SK-N-SH (cell line): ENCODE measurements at regions not wholly inside any gene's neighbourhood (a gene's known extent, or its start where the extent isn't known, plus 50 kb on each side); places are given as distances from the start of the nearest gene placed in this dataset.

Experiments
- CTCF ChIA-PET: fragments of 300-600, 350-600 bp; formaldehyde crosslinking; extraction: SDS; loops from one replicate; lab custom pipeline; 2021; lab: Yijun Ruan, JAX
- POLR2A ChIA-PET: fragments of 350-600 bp; sonication (Branson Sonifier 250); formaldehyde crosslinking; extraction: SDS; loops from one replicate; lab custom pipeline; 2020; ENCODE audit warnings: antibody characterized with exemption, inconsistent platforms; lab: Yijun Ruan, JAX
- DNase-seq: peaks from one replicate; pipeline ENCODE4 v3.0.0; 2012
- H2AFZ ChIP-seq: fragments of 200-600 bp; sonication (generic); 2 replicates; pipeline ENCODE4 v1.8.1; 2016; ENCODE audit warnings: antibody characterized with exemption, mild to moderate bottlenecking, low read depth
- H3F3A ChIP-seq: fragments of 200-600 bp; sonication (generic); replicated peaks from 2 replicates; pipeline ENCODE3; 2016; ENCODE audit warnings: antibody characterized with exemption, mild to moderate bottlenecking; ENCODE audit not compliant: insufficient read depth
- H3K27ac ChIP-seq, 2 experiments: fragments of 200-500 bp in 1 of 2; fragments of 200-600 bp in 1 of 2; sonication (Bioruptor generic) in 1 of 2; sonication (generic), shearing (Covaris generic) in 1 of 2; 2 replicates each; pipeline versions ENCODE4 v1.5.1 to v1.6.1; 2014 to 2016; ENCODE audit warnings: low read depth in 2 of 2, inconsistent platforms in 1 of 2, low read length in 1 of 2, mild to moderate bottlenecking in 1 of 2, mixed read lengths in 1 of 2
- H3K27me3 ChIP-seq: fragments of 200-600 bp; sonication (generic), shearing (Covaris generic); 2 replicates; pipeline ENCODE4 v1.6.1; 2016; ENCODE audit warnings: mixed run types; ENCODE audit not compliant: insufficient read depth
- H3K36me3 ChIP-seq, 2 experiments: fragments of 200-500 bp in 1 of 2; fragments of 200-600 bp in 1 of 2; sonication (Bioruptor generic) in 1 of 2; sonication (generic) in 1 of 2; replicated peaks in 1 of 2; 2 replicates each; pipeline versions ENCODE3 to v1.5.1; 2014 to 2016; ENCODE audit warnings: low read length in 1 of 2, mild to moderate bottlenecking in 1 of 2; ENCODE audit not compliant: insufficient read depth in 2 of 2, control insufficient read depth in 1 of 2
- H3K4me1 ChIP-seq, 2 experiments: fragments of 200-500 bp in 1 of 2; fragments of 200-600 bp in 1 of 2; sonication (Bioruptor generic) in 1 of 2; sonication (generic), shearing (Covaris generic) in 1 of 2; 2 replicates each; pipeline versions ENCODE4 v1.5.1 to v1.6.1; 2014 to 2016; ENCODE audit warnings: low read depth in 1 of 2, low read length in 1 of 2, mixed run types in 1 of 2; ENCODE audit not compliant: insufficient read depth in 2 of 2, control insufficient read depth in 1 of 2
- H3K4me2 ChIP-seq: fragments of 200-600 bp; sonication (generic), shearing (Covaris generic); 2 replicates; pipeline ENCODE4 v1.6.1; 2017; ENCODE audit warnings: mixed run types
- H3K4me3 ChIP-seq, 2 experiments: fragments of 200-500 bp in 1 of 2; fragments of 200-600 bp in 1 of 2; sonication (Bioruptor generic) in 1 of 2; sonication (generic), shearing (Covaris generic) in 1 of 2; 2 replicates each; pipeline versions ENCODE4 v1.5.1 to v1.8.1; 2014 to 2016; ENCODE audit warnings: low read depth in 2 of 2, inconsistent platforms in 1 of 2, low read length in 1 of 2, mild to moderate bottlenecking in 1 of 2, mixed read lengths in 1 of 2, moderate library complexity in 1 of 2
- H3K79me2 ChIP-seq: fragments of 200-600 bp; sonication (generic); 2 replicates; pipeline ENCODE4 v1.8.1; 2017; ENCODE audit warnings: mild to moderate bottlenecking; ENCODE audit not compliant: insufficient read depth
- H3K9ac ChIP-seq: fragments of 200-600 bp; sonication (generic); 2 replicates; pipeline ENCODE4 v1.6.1; 2017; ENCODE audit warnings: mixed run types
- H3K9me2 ChIP-seq: fragments of 200-600 bp; sonication (generic); 2 replicates; pipeline ENCODE4 v1.6.1; 2017; ENCODE audit warnings: mixed run types
- H3K9me3 ChIP-seq: fragments of 200-600 bp; sonication (generic); 2 replicates; pipeline ENCODE4 v1.6.1; 2017; ENCODE audit warnings: mixed run types, mild to moderate bottlenecking, moderate library complexity
- H4K20me1 ChIP-seq: fragments of 200-600 bp; sonication (generic); 2 replicates; pipeline ENCODE4 v1.6.1; 2017; ENCODE audit warnings: mild to moderate bottlenecking, mixed run types; ENCODE audit not compliant: insufficient read depth
- EZH2phosphoT487 ChIP-seq: fragments of 200-600 bp; sonication (generic); IDR thresholded peaks from 2 replicates; pipeline ENCODE4 v1.6.1; 2017; ENCODE audit warnings: low read depth, mixed run types, mild to moderate bottlenecking, antibody characterized with exemption, moderate library complexity, borderline replicate concordance
- FOSL2 ChIP-seq: IDR thresholded peaks from 2 replicates; pipeline ENCODE4 v1.4.0; 2012; ENCODE audit warnings: low read depth, mild to moderate bottlenecking, moderate library complexity, borderline replicate concordance
- FOXJ3 ChIP-seq: sonication (generic); formaldehyde crosslinking; IDR thresholded peaks from 2 replicates; pipeline ENCODE4 v1.5.1; 2020; ENCODE audit warnings: mild to moderate bottlenecking, missing genetic modification reagents
- FOXM1 ChIP-seq: IDR thresholded peaks from 2 replicates; pipeline ENCODE4 v1.4.0; 2012; ENCODE audit warnings: low read depth, mild to moderate bottlenecking
- GABPA ChIP-seq: IDR thresholded peaks from 2 replicates; pipeline ENCODE4 v1.4.0; 2012; ENCODE audit warnings: low read depth, mild to moderate bottlenecking
- GATA2 ChIP-seq: sonication (generic); formaldehyde crosslinking; IDR thresholded peaks from 2 replicates; pipeline ENCODE4 v1.5.0; 2020; ENCODE audit warnings: mild to moderate bottlenecking, missing genetic modification reagents
- JUND ChIP-seq: IDR thresholded peaks from 2 replicates; pipeline ENCODE4 v1.4.0; 2012
- MXI1 ChIP-seq: IDR thresholded peaks from 2 replicates; pipeline ENCODE4 v1.6.1; 2012; ENCODE audit warnings: mild to moderate bottlenecking, low read depth, low read length, improper control_type of control experiment
- RXRA ChIP-seq: IDR thresholded peaks from 2 replicates; pipeline ENCODE4 v1.4.0; 2012; ENCODE audit warnings: low read depth, mild to moderate bottlenecking, borderline replicate concordance
- SMC3 ChIP-seq: IDR thresholded peaks from 2 replicates; pipeline ENCODE4 v1.6.1; 2012; ENCODE audit warnings: low read depth, low read length, improper control_type of control experiment
- USF2 ChIP-seq: fragments of 150-350 bp; IDR thresholded peaks from 2 replicates; pipeline ENCODE4 v1.6.1; 2017; ENCODE audit warnings: antibody characterized with exemption, low read length, low read depth, borderline replicate concordance
- WGBS: methylation state at CpG from one replicate; pipeline ENCODE4 v1.1.6; 2017; ENCODE audit warnings: low lambda C conversion rate; 5-methylcytosine and 5-hydroxymethylcytosine counted together
- TF ChIP-seq, protein P1 (sequence below): fragments of 200-600 bp; sonication (generic); IDR thresholded peaks from 2 replicates; pipeline ENCODE4 v1.6.1; 2017; ENCODE audit warnings: antibody characterized with exemption, mild to moderate bottlenecking, moderate library complexity
- TF ChIP-seq, protein P2 (sequence below): IDR thresholded peaks from 2 replicates; pipeline ENCODE4 v1.4.0; 2012; ENCODE audit warnings: low read depth, borderline replicate concordance

GRCh38 chr9:80082213-80082612, 510.4 kb downstream of the TLE4 start (continued):
- TF ChIP-seq GABPA, result no peak
- TF ChIP-seq RXRA, result no peak
- no peak for TF ChIP-seq SMC3
- no peak for TF ChIP-seq FOXM1

DNA sequence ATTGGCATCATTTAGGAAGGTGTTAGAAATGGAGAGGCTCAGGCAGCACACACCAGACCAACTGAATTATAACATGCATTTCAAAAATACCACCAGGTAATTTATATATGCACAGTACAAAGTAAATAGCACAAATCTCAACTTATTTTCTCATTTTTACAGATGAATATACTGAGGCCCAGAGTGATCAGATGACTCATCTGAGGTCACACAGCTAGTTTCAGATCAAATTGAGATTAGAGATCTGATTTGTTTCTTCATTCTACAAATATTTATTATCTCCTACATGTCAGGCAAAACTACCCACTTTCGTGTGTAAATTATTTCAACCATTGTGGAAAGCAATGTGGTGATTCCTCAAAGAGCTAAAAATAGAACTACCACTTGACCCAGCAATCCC, 507.1 kb downstream of the TLE4 start:
- Histone ChIP-seq H4K20me1 (no peaks in the 10 kb centered on the region), H3K4me1 (peaks cover 0 to 3% of the 10 kb centered on the region in 2 experiments; a peak in 1 of 4 replicates), H3K79me2 (no peaks in the 10 kb centered on the region), H3F3A (no peaks in the 10 kb centered on the region), H3K36me3 (no peaks in the 10 kb centered on the region), H3K9me2 (no peaks in the 10 kb centered on the region), H2AFZ (no peak overlapping the region), H3K27me3 (no peaks in the 10 kb centered on the region), H3K27ac (no peak overlapping the region), H3K4me3 (no peak overlapping the region), H3K9me3 (no peaks in the 10 kb centered on the region)
- 10% methylated on average over 1 of the region's 1 CpG for WGBS
- TF ChIP-seq RXRA, result no peak
- TF ChIP-seq, protein P1, sequence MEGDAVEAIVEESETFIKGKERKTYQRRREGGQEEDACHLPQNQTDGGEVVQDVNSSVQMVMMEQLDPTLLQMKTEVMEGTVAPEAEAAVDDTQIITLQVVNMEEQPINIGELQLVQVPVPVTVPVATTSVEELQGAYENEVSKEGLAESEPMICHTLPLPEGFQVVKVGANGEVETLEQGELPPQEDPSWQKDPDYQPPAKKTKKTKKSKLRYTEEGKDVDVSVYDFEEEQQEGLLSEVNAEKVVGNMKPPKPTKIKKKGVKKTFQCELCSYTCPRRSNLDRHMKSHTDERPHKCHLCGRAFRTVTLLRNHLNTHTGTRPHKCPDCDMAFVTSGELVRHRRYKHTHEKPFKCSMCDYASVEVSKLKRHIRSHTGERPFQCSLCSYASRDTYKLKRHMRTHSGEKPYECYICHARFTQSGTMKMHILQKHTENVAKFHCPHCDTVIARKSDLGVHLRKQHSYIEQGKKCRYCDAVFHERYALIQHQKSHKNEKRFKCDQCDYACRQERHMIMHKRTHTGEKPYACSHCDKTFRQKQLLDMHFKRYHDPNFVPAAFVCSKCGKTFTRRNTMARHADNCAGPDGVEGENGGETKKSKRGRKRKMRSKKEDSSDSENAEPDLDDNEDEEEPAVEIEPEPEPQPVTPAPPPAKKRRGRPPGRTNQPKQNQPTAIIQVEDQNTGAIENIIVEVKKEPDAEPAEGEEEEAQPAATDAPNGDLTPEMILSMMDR, result no peak
- TF ChIP-seq GATA2 (CRISPR knock-in tag), result no peak
- no peak for TF ChIP-seq MXI1
- no peak for TF ChIP-seq USF2
- TF ChIP-seq JUND, result no peak
- TF ChIP-seq EZH2phosphoT487, result no peak
- no peak for TF ChIP-seq FOXJ3
- TF ChIP-seq, protein P2, sequence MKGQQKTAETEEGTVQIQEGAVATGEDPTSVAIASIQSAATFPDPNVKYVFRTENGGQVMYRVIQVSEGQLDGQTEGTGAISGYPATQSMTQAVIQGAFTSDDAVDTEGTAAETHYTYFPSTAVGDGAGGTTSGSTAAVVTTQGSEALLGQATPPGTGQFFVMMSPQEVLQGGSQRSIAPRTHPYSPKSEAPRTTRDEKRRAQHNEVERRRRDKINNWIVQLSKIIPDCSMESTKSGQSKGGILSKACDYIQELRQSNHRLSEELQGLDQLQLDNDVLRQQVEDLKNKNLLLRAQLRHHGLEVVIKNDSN, result no peak
- TF ChIP-seq, all 33 proteins: peak for 0
- Histone ChIP-seq H3K4me2 (no peak overlapping the region), H3K9ac (no peak overlapping the region)
- POLR2A ChIA-PET, result no interaction called here
- CTCF ChIA-PET, result no interaction called here
- no peak for DNase-seq

DNA sequence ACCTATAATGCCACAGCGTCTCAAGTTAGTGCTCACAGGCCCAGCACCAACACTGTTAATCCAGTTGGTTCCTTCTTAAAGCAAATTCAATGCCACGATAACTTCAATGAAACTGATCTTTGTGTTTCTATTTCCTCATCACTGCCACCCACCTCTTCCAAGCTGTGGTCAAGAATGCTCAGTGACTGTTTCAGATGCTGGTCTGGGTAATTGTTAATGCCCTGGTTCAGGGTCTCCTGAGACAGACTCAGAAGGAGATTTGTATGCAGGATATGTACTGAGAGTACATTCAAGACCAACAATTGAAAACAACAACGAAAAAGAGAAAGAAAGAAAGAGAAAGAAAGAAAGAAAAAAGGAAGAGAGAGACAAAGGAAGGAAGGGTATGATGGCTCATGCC, 505.3 kb downstream of the TLE4 start:
- H3K36me3 ChIP-seq, result no peaks in the 10 kb centered on the region
- H3K79me2 ChIP-seq, result no peaks in the 10 kb centered on the region
- H3F3A ChIP-seq, result no peaks in the 10 kb centered on the region
- H4K20me1 ChIP-seq, result no peaks in the 10 kb centered on the region
- 33% methylated on average over 3 of the region's 3 CpGs for WGBS
- no peak overlapping the region for H3K4me3 ChIP-seq
- ChIA-PET POLR2A (no interaction called here), CTCF (no interaction called here)
- H3K9me3 ChIP-seq, result no peaks in the 10 kb centered on the region
- H3K27me3 ChIP-seq, result no peaks in the 10 kb centered on the region
- H3K27ac ChIP-seq, result no peak overlapping the region
- TF ChIP-seq USF2 (no peak), FOSL2 (no peak)
- no peak overlapping the region for H2AFZ ChIP-seq
- no peak overlapping the region for H3K4me2 ChIP-seq
- peaks cover 0 to 3% of the 10 kb centered on the region in 2 experiments; a peak in 1 of 4 replicates for H3K4me1 ChIP-seq
- no peaks in the 10 kb centered on the region for H3K9me2 ChIP-seq
- DNase-seq, result no peak
- H3K9ac ChIP-seq, result no peak overlapping the region
